HG03432 (cell line): ENCODE measurements at regions not wholly inside any gene's neighbourhood (a gene's known extent, or its start where the extent isn't known, plus 50 kb on each side); places are given as distances from the start of the nearest gene placed in this dataset.

Experiments used
- ATAC-seq: cut with Tn5 transposase; IDR thresholded peaks from one replicate; pipeline ENCODE4 v1.9.1; 2021; ENCODE audit warnings: mild to moderate bottlenecking, moderate library complexity; ENCODE audit not compliant: unreplicated experiment

- ATAC-seq: peak; percentile 51
These were observed 738.7 kb upstream of the NDST4 start for GRCh38 chr4:115851918-115852766.

GRCh38 chr4:115850799-115851509 lies 737.5 kb upstream of the NDST4 start:
- ATAC-seq: peak; percentile 83

- ATAC-seq: no peak
These were observed 730.8 kb upstream of the NDST4 start for GRCh38 chr4:115844180-115844579.

GRCh38 chr4:115841871-115842270 lies 728.5 kb upstream of the NDST4 start:
- no peak for ATAC-seq

- no peak for ATAC-seq
These were observed 721.0 kb upstream of the NDST4 start for GRCh38 chr4:115834441-115834840.

GRCh38 chr4:115824630-115825029 lies 711.2 kb upstream of the NDST4 start:
- no peak for ATAC-seq

- no peak for ATAC-seq
These were observed 690.4 kb upstream of the NDST4 start for GRCh38 chr4:115803825-115804224.

GRCh38 chr4:115790812-115791211 lies 677.4 kb upstream of the NDST4 start:
- ATAC-seq: no peak

- ATAC-seq: peak; percentile 61
These were observed 668.2 kb upstream of the NDST4 start for GRCh38 chr4:115781528-115782146.

- peak; percentile 82 for ATAC-seq
These were observed 667.4 kb upstream of the NDST4 start for GRCh38 chr4:115780835-115781234.

GRCh38 chr4:115780268-115780667 lies 666.8 kb upstream of the NDST4 start:
- no peak for ATAC-seq

GRCh38 chr4:115770046-115770543 lies 656.7 kb upstream of the NDST4 start:
- no peak for ATAC-seq

- ATAC-seq: no peak
These were observed 656.0 kb upstream of the NDST4 start for GRCh38 chr4:115769396-115769795.

GRCh38 chr4:115763051-115763450 lies 649.6 kb upstream of the NDST4 start:
- no peak for ATAC-seq

GRCh38 chr4:115759231-115759630 lies 645.8 kb upstream of the NDST4 start:
- no peak for ATAC-seq

GRCh38 chr4:115749404-115749803 lies 636.0 kb upstream of the NDST4 start:
- ATAC-seq: no peak

GRCh38 chr4:115740806-115741205 lies 627.4 kb upstream of the NDST4 start:
- ATAC-seq: no peak

GRCh38 chr4:115729739-115730266 lies 616.4 kb upstream of the NDST4 start:
- ATAC-seq: no peak

- no peak for ATAC-seq
These were observed 610.2 kb upstream of the NDST4 start for GRCh38 chr4:115723621-115724020.

- no peak for ATAC-seq
These were observed 607.2 kb upstream of the NDST4 start for GRCh38 chr4:115720611-115721010.

GRCh38 chr4:115711575-115711974 lies 598.2 kb upstream of the NDST4 start:
- ATAC-seq: no peak
